ENCODE measurements at regions not wholly inside any gene's neighbourhood (a gene's known extent, or its start where the extent isn't known, plus 50 kb on each side); places are given as distances from the start of the nearest gene placed in this dataset.

GRCh38 chr5:67910546-67910945 is 305.0 kb upstream of the PIK3R1 start:
- no peak overlapping the region for H3K27ac ChIP-seq (ENCODE audit: control insufficient read depth, insufficient read depth)
- intact Hi-C loops (cut with micrococcal nuclease; ENCODE audit: unreplicated experiment) (no loop called here), in situ Hi-C loops (cut with MboI) (no loop called here)
- no peak overlapping the region for H3K9ac ChIP-seq (ENCODE audit: control insufficient read depth, insufficient read depth, low read length)
- H4K20me1 ChIP-seq (ENCODE audit: control insufficient read depth, insufficient read depth) = no peaks in the 10 kb centered on the region
- CTCF ChIA-PET = interaction anchor here (0.6 kb wide), 1 partner anchor 405 kb away, joined by 3 read pairs; no protein-coding TSS in a partner anchor
- no peak overlapping the region for H3K4me3 ChIP-seq
- RAD21 ChIA-PET (ENCODE audit: unreplicated experiment) = no interaction called here
- H3K36me3 ChIP-seq (ENCODE audit: control insufficient read depth in 2 of 2, insufficient read depth in 2 of 2, low read length in 1 of 2) = no peaks in the 10 kb centered on the region
- no TSS peak for BruUV-seq (replicated peaks)
- H3K4me1 ChIP-seq (ENCODE audit: control insufficient read depth, insufficient read depth, low read length) = no peaks in the 10 kb centered on the region
- H3K4me2 ChIP-seq (ENCODE audit: control insufficient read depth, insufficient read depth) = no peak overlapping the region
- H3K9me3 ChIP-seq (replicated peaks; ENCODE audit: control insufficient read depth, insufficient read depth, low read length) = no peaks in the 10 kb centered on the region
- TF ChIP-seq FOXM1 (IDR thresholded peaks at IDR 0.05; ENCODE audit: low read depth, low read length) = no peak
- TF ChIP-seq RELA (IDR thresholded peaks at IDR 0.05; ENCODE audit: borderline replicate concordance, partially characterized antibody) = no peak
- TF ChIP-seq CEBPZ (IDR thresholded peaks at IDR 0.05; ENCODE audit: low read depth, low read length) = no peak
- TF ChIP-seq HDAC6 (IDR thresholded peaks at IDR 0.05; ENCODE audit: unreplicated experiment) = no peak
- TF ChIP-seq ZNF207 (IDR thresholded peaks at IDR 0.05; ENCODE audit: borderline replicate concordance) = no peak
- TF ChIP-seq NR2C2 (IDR thresholded peaks at IDR 0.05; ENCODE audit: borderline replicate concordance, control insufficient read depth, insufficient read length, low read depth) = no peak
- TF ChIP-seq MTA2 (IDR thresholded peaks at IDR 0.05; ENCODE audit: low read depth) = no peak
- no peak for TF ChIP-seq NFYA (IDR thresholded peaks at IDR 0.05; ENCODE audit: borderline replicate concordance, low read depth, low read length)
- TF ChIP-seq CREM (IDR thresholded peaks at IDR 0.05; ENCODE audit: low read depth) = no peak
- TF ChIP-seq TCF3 (IDR thresholded peaks at IDR 0.05; ENCODE audit: borderline replicate concordance, insufficient read depth, low read depth, low read length) = no peak
- no peak for TF ChIP-seq FOXK2 (IDR thresholded peaks at IDR 0.05)
- TF ChIP-seq, protein P1, sequence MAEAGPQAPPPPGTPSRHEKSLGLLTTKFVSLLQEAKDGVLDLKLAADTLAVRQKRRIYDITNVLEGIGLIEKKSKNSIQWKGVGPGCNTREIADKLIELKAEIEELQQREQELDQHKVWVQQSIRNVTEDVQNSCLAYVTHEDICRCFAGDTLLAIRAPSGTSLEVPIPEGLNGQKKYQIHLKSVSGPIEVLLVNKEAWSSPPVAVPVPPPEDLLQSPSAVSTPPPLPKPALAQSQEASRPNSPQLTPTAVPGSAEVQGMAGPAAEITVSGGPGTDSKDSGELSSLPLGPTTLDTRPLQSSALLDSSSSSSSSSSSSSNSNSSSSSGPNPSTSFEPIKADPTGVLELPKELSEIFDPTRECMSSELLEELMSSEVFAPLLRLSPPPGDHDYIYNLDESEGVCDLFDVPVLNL (IDR thresholded peaks at IDR 0.05; ENCODE audit: low read depth, low read length) = no peak
- no peak for TF ChIP-seq JUNB (IDR thresholded peaks at IDR 0.05)
- TF ChIP-seq SREBF1 (IDR thresholded peaks at IDR 0.05; ENCODE audit: low read length) = no peak
- no peak for TF ChIP-seq BCLAF1 (IDR thresholded peaks at IDR 0.05)
- no peak for TF ChIP-seq MLLT1 (IDR thresholded peaks at IDR 0.05)
- ATAC-seq = no peak
- no peak for DNase-seq (ENCODE audit: low read depth, low spot score)
- SMC1A ChIA-PET (ENCODE audit: uncharacterized antibody, unreplicated experiment) = no interaction called here
- H3K79me2 ChIP-seq (ENCODE audit: control insufficient read depth, insufficient read depth, low read length) = no peaks in the 10 kb centered on the region
- no peak for FAIRE-seq
- no peak overlapping the region for H2AFZ ChIP-seq (ENCODE audit: control insufficient read depth, low read depth, low read length)
- 23% methylated on average over 4 of the region's 4 CpGs for WGBS (ENCODE audit: insufficient coverage, insufficient replicate concordance, low lambda C conversion rate, missing lambda C conversion rate)
- H3K27me3 ChIP-seq (replicated peaks in 1 of 2; ENCODE audit: control insufficient read depth in 2 of 2, insufficient read depth in 2 of 2, low read length in 1 of 2) = no peaks in the 10 kb centered on the region
- POLR2A ChIA-PET = no interaction called here
